ENCODE measurements at regions not wholly inside any gene's neighbourhood (a gene's known extent, or its start where the extent isn't known, plus 50 kb on each side); places are given as distances from the start of the nearest gene placed in this dataset.
A peak's percentile ranks its signal among the peaks of the same experiment; 100 is the strongest.

DNA sequence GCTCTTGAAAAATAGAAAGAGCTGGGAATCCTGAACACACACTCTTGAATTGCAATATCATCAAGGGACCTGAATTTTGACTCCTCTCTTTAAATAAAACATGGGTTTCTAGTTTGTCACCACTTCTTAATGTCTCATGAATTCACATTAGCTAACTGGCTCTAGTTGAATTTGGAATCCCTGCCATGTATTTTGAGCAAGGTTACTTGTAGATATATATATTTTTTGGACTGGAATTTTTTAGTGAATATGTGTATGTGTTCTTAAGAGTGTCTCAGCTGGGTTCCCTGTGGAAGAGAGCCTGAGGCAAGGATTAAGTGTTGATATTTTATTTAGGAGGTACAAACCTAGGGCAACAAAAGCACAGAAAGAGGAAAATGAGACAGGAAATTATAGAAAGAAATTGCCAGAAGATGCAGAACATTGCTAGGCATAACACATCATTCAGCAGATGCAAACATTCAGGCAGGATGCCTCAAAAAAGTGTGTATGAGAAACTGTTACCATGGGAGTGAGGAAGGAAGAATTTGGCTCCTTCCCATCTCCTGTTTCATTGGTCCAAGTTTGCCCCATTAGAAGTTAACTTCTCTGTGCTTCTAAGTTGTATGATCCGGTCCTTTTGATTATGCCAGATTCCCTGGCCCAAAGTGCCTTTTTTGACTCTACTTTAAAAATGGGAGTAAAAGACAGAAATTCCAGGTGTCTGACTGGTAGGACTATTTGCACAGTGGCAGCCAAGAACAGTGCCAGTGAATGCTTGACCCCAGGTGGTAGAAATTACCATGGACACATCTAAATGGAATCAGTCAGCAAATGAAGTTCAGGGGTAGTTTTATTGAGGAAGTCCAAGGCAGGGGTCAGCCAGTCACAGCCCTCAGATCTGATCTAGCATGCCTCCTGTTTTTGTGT lies 253.7 kb upstream of the TGFBR2 start:
- no peaks in the 10 kb centered on the region for H3K36me3 ChIP-seq
- DNase-seq, result no peak
- H3K9me3 ChIP-seq, result no peaks in the 10 kb centered on the region
- H3K4me3 ChIP-seq, result no peak overlapping the region
- H3K27me3 ChIP-seq, result no peaks in the 10 kb centered on the region
- intact Hi-C loops (cut with DNase I), result no loop called here
- H3K27ac ChIP-seq, result no peak overlapping the region
- H3K4me1 ChIP-seq (ENCODE audit: insufficient read depth), result peaks cover 12% of the 10 kb centered on the region
- no peak for TF ChIP-seq POLR2A (IDR thresholded peaks at IDR 0.05)
- TF ChIP-seq, protein P1, sequence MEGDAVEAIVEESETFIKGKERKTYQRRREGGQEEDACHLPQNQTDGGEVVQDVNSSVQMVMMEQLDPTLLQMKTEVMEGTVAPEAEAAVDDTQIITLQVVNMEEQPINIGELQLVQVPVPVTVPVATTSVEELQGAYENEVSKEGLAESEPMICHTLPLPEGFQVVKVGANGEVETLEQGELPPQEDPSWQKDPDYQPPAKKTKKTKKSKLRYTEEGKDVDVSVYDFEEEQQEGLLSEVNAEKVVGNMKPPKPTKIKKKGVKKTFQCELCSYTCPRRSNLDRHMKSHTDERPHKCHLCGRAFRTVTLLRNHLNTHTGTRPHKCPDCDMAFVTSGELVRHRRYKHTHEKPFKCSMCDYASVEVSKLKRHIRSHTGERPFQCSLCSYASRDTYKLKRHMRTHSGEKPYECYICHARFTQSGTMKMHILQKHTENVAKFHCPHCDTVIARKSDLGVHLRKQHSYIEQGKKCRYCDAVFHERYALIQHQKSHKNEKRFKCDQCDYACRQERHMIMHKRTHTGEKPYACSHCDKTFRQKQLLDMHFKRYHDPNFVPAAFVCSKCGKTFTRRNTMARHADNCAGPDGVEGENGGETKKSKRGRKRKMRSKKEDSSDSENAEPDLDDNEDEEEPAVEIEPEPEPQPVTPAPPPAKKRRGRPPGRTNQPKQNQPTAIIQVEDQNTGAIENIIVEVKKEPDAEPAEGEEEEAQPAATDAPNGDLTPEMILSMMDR (IDR thresholded peaks at IDR 0.05), result no peak
- no peak for TF ChIP-seq EP300 (IDR thresholded peaks at IDR 0.05)
- WGBS, 3 donors, result 76 to 93% (median 90%) methylated on average over 1 of the region's 1 CpG

DNA sequence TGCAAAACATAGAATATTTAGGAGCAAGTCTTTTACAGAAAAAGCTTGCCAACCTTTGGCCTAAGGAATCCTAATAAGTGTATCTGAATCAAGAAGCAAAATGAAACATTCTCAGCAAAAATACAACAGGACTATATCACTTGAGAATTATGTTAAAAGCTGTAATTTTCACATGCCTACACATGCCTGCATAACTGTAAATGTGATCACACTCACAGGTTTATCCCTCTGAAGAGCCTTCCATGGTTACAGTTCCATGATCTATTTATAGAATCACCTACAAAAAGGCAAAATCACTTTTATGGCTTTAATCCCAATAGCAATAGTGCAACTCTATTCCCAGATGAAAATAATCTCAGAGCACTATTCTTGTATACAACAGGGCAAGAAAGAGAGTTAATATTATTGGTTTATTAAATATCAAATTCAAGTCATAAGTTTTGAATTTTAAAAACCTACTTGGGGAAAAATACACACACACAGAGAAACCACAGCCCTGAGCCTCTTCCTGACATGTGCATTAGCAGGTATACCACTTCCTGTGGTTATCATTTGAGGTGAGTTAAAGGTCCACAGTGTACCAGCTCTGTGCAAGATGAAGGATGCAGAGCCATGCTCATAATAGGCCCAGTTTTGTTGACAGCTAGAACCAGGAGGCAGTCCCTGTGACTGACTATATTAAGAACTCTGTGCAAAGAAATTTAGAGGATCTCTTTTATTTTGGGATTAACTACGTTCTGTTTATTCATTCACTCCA lies 252.5 kb upstream of the TGFBR2 start:
- Histone ChIP-seq H3K27me3 (no peaks in the 10 kb centered on the region), H3K4me1 (ENCODE audit: insufficient read depth) (peaks cover 12% of the 10 kb centered on the region), H3K9me3 (no peaks in the 10 kb centered on the region), H3K27ac (peak overlapping the region in 1 of 2 donors; percentile 59), H3K36me3 (no peaks in the 10 kb centered on the region), H3K4me3 (no peak overlapping the region)
- TF ChIP-seq, protein P1 (IDR thresholded peaks at IDR 0.05), result no peak
- TF ChIP-seq POLR2A (IDR thresholded peaks at IDR 0.05) (no peak), EP300 (IDR thresholded peaks at IDR 0.05) (no peak)
- intact Hi-C loops (cut with DNase I), result no loop called here
- 5 to 21% (median 14%) methylated on average over 1 of the region's 1 CpG for WGBS, 3 donors
- no peak for DNase-seq

DNA sequence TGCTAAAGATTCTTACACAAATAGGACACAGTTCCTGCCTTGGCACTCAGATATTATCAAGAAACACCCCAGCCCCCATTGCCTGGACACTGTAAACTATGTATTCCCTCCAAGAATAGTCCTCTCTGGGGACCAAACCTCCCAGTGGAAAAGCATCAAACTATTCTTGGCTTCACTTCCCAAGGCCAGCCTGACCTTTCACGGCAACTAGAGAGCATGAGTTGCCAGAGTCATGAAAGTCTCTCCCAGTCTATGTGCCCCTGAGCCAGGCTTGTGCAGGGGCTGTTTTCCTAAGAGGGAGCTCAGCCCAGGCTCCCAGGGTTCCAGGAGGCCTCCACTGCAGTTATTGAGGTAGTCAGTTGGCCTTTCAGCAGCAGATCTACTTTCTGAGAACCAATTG lies 251.9 kb upstream of the TGFBR2 start:
- Histone ChIP-seq H3K27ac (peak overlapping the region in 1 of 2 donors; percentile 59), H3K36me3 (no peaks in the 10 kb centered on the region), H3K9me3 (no peaks in the 10 kb centered on the region), H3K4me3 (no peak overlapping the region), H3K4me1 (ENCODE audit: insufficient read depth) (peaks cover 12% of the 10 kb centered on the region), H3K27me3 (no peaks in the 10 kb centered on the region)
- peak; percentile 38 to 69 (median 58) for DNase-seq
- TF ChIP-seq EP300 (IDR thresholded peaks at IDR 0.05), result no peak
- TF ChIP-seq, protein P1 (IDR thresholded peaks at IDR 0.05), result no peak
- no peak for TF ChIP-seq POLR2A (IDR thresholded peaks at IDR 0.05)
- intact Hi-C loops (cut with DNase I), result no loop called here
- 3 to 6% (median 6%) methylated on average over 1 of the region's 1 CpG for WGBS, 3 donors

DNA sequence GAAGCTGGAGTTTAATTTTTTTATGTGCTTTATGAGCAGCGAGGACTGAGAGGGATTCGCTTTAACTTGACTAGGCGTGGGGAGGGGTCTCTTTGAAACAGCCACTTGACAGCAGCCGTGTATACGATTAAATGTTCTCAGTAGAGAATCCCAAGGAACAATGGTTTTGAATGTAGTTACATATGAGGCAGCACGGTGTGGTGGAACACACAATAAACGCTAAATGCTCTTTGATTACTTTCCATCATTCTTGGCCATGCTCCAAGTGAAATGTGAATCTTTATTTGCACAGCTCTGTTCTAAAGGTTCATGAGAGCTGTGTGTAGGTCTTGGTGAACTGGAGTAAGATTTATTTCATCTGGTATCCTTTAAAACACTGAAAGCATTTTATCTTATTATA lies 251.4 kb upstream of the TGFBR2 start:
- Histone ChIP-seq H3K36me3 (no peaks in the 10 kb centered on the region), H3K27me3 (no peaks in the 10 kb centered on the region), H3K4me3 (no peak overlapping the region), H3K4me1 (ENCODE audit: insufficient read depth) (peaks cover 12% of the 10 kb centered on the region), H3K27ac (peak overlapping the region in 1 of 2 donors; percentile 59), H3K9me3 (no peaks in the 10 kb centered on the region)
- WGBS, 3 donors, result 60 to 71% (median 62%) methylated on average over 7 of the region's 7 CpGs
- intact Hi-C loops (cut with DNase I), result no loop called here
- TF ChIP-seq EP300 (IDR thresholded peaks at IDR 0.05) (no peak), POLR2A (IDR thresholded peaks at IDR 0.05) (no peak)
- TF ChIP-seq, protein P1 (IDR thresholded peaks at IDR 0.05), result no peak
- DNase-seq, result no peak
